ENCODE measurements at regions not wholly inside any gene's neighbourhood (a gene's known extent, or its start where the extent isn't known, plus 50 kb on each side); places are given as distances from the start of the nearest gene placed in this dataset.

- no peak for TF ChIP-seq ZBTB2 (CRISPR knock-in tag; IDR thresholded peaks at IDR 0.05; ENCODE audit: low read depth)
- no peak for TF ChIP-seq STAT5B (CRISPR knock-in tag; IDR thresholded peaks at IDR 0.05)
- no peak for TF ChIP-seq ZNF296 (CRISPR knock-in tag; conservative IDR thresholded peaks at IDR 0.05)
- TF ChIP-seq NR2C2 (CRISPR knock-in tag; IDR thresholded peaks at IDR 0.05; ENCODE audit: borderline replicate concordance), result no peak
- no peak for TF ChIP-seq TIGD3 (CRISPR knock-in tag; IDR thresholded peaks at IDR 0.05; ENCODE audit: borderline replicate concordance)
- no peak for TF ChIP-seq ZNF724P (CRISPR knock-in tag; IDR thresholded peaks at IDR 0.05; ENCODE audit: borderline replicate concordance)
- TF ChIP-seq TFDP1 (CRISPR knock-in tag; IDR thresholded peaks at IDR 0.05; ENCODE audit: borderline replicate concordance), result no peak
- no peak for TF ChIP-seq CTCF (CRISPR knock-in tag; IDR thresholded peaks at IDR 0.05)
- TF ChIP-seq ARID5B (CRISPR knock-in tag; IDR thresholded peaks at IDR 0.05), result no peak
- no peak for TF ChIP-seq ZNF264 (CRISPR knock-in tag; IDR thresholded peaks at IDR 0.05)
These were observed 205.1 kb upstream of the FSCB start (continued) for GRCh38 chr14:44712024-44712815.

Measured in HepG2 (cell line).